Amniotic stem cell (primary cell): ENCODE measurements at regions not wholly inside any gene's neighbourhood (a gene's known extent, or its start where the extent isn't known, plus 50 kb on each side); places are given as distances from the start of the nearest gene placed in this dataset.
"Not testable (repeated sequence)": the region's sequence is repeated elsewhere in the genome, so short reads cannot be mapped to it uniquely, and the experiment has no call there.

Experiments
- DNase-seq: peaks from one replicate; lab custom pipeline; 2025; lab: John Stamatoyannopoulos, UW

GRCh38 chr1:196160066-196160795 lies 448.0 kb downstream of the KCNT2 start:
- peak; percentile 54 for DNase-seq

DNA sequence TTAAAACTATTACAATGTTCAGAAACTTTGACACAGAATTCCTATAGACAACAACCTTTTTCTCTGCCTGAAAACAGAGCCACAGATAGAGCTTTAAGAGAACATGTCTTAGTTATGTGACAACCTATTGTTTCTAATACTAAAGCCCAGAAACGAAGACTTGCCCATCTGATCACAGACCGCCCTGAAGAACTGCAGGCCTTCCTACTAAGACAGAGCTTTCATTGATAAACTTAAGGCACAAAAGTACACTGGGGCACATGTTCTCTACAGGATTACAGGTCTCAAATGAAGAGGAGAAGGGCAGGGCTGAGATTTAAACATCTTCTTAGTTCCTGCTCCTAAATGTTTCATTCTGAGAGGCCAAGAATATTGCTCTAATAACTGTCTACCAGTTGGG lies 452.7 kb downstream of the KCNT2 start:
- no peak for DNase-seq

DNA sequence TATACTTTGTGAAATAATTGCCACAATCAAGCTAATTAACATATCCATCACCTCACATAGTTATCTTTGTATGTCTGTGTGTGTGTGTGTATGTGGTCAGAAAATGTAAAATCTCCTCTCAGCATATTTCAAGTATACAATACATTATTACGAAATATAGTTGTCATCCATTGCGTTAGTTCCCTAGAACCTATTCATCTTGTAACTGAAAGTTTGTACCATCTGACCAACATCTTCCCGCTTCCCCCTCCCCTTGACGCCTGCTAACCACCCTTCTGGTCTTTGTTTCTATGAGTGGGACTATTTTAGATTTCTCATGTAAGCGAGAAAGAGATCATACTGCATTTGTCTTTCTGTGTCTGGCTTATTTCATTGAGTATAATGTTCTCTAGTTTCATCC lies 455.3 kb downstream of the KCNT2 start:
- DNase-seq: no peak

DNA sequence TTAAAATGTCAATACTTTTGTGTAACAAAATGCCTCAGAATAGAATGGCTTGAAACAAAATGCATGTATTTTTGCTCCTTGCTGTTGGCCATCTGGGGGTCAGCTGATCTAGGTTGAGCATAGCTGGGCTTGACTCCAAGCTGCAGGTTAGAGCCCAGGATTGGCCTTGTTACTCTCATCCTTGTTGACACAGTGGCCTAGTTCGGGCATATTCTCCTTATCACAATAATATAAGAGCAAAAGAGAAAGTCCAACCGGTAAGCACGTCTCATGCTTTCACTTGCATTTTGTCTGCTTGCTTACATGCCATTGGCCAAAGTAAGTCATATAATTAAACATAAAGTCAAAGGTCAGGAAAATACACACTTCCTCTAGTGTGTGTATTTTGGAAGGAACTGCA lies 456.2 kb downstream of the KCNT2 start:
- no peak for DNase-seq

- no peak for DNase-seq
Observed at GRCh38 chr1:196148367-196148970, 459.8 kb downstream of the KCNT2 start.

DNA sequence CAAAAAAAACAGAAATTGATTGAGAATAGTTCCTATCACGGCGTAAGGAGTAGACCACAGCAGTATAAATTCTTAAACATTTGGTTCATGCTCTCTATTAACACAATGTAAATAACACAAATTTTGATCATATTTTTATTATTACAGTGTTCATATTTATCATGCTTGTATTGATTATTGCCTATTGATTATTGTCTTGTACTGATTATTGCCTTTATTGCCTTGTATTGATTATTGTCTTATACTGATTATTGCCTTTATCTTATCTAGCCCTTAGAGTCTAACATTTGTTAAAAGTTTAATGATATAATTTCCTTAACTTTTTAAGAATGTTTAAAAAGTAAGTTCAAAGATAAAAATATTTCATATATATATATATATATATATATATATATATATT lies 460.7 kb downstream of the KCNT2 start:
- no peak for DNase-seq

- DNase-seq: not testable (repeated sequence)
Observed at GRCh38 chr1:196145151-196145550, 463.1 kb downstream of the KCNT2 start.

- no peak for DNase-seq
Observed at GRCh38 chr1:196144588-196144987, 463.7 kb downstream of the KCNT2 start.

DNA sequence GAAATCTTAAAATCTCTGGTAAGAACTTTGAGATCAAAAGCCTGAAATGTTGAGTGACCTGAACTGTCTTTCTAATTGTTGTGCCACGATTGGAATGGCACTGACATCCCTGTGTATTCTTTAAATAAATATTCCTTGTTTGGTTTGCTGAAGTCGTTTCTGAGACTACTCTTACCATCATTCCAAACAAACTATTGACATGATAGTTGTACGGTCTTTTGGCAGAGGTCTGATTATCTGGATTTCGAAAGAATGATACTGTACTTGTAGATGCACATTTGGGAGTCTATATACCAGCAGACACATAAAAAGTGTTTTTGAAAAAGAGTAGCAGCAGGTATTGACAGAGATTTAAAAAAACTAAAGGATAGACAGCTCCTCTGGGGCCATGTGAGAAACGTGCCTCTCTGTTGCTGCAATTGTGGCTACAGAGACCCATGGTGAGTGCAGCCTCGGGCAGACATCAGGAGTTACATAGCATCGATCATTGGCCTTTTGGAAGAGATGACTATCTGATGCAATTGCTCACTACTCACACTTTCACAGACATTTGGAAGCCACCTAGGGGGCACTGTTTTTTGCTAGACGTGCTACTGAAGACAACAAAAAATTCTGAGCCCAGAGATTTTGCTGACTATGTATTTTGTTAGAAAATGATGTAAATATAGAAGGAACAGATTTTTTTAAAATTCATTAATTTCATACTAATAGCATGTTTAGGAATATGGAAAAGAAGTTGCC lies 464.5 kb downstream of the KCNT2 start:
- DNase-seq: no peak

DNA sequence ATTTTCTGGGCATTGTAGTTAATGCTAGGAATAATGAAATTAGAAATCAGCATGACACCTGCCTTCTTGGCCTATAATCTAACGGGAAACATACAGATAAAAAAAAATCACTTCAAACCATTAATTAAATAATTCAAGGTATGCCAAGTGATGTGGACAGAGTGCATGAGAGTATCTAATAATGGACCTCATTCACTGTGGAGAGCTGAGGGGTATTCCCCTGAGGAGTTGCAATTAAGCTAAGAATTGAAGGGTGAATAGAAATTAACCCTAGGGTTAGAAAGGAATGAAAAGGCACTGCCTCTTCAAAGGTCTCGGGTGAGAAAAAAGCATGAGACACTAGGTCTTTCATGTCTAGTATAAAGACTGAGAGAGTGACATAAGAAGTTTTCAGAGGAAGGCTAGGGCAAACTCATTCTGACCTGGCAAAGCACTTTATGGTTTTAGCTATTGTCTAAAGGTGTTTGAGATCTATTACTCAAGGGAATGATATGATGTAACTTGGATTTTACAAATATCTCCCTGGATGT lies 466.1 kb downstream of the KCNT2 start:
- no peak for DNase-seq

DNA sequence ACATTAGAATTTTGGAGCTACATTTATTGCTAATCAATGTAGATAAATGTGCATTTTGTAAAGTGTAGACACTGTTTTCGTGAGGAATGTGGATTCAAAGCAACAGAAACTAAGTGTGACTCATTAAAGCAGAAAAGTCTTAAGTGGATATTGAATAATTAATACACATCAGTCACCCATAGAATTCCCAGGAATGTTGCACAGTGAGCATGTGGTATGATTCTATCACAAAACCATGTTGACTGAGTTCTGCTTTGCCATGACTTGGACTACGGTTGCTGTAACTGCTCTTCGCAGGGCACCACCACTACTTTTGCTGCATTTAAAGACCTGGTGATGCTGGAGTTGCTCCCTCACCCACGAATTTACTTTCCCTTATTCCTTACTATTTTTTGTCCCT lies 471.8 kb downstream of the KCNT2 start:
- no peak for DNase-seq

GRCh38 chr1:196131691-196132090 lies 476.5 kb downstream of the KCNT2 start:
- no peak for DNase-seq

DNA sequence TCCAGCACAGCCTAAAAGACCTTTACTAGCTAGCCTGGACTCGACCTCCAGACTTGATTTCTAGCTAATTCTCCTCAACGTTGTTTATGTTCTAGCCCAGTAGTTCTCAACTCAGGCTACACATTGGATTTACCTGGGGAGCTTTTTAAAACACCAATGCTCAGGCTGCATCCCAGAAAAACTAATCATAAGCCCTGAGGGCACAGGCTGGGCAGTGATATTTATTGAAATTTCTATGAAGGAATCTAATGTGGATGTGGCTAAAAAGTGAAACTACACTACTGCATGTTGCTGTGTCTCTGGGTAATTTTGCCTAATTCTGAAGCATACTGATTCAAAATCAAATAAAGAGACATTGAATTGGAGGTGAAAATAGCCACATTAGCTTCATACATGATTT lies 479.4 kb downstream of the KCNT2 start:
- no peak for DNase-seq

DNA sequence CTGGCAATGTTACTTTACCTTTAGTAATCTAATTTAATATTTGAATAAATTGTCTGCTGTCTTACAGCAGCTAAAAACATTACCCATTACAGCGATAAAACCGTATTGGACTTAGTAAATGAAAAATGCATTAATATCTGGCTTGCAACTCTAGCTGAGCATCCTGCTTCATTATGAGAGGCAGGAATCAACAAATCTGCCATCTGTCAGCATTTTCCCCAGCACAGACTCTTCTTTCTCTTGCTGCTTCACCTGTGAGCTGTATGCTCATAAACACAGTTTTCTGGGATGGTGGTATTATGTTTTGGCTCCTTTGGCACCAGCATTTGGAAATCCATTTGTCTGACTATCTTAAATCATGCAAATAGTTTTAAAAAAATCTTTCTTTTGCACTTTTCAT lies 487.1 kb downstream of the KCNT2 start:
- no peak for DNase-seq

DNA sequence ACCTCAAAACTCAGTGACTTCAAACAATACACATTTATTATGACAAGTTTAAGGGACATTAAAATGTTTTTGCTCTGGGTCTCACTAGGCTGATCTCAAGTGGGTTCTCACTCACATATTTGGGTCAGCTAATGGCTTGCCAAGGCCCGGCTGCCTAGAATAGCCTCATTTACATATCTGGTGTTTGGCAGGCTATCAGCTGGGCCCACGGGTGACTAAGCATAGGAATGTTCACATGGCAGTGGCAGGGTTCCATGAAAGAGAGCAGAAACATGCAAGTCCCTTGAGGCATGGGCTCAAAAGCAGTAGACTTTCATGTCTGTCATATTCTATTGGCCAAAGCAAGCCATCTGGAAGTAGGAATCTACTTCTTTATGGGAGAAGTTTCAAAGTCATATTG lies 492.6 kb downstream of the KCNT2 start:
- no peak for DNase-seq

DNA sequence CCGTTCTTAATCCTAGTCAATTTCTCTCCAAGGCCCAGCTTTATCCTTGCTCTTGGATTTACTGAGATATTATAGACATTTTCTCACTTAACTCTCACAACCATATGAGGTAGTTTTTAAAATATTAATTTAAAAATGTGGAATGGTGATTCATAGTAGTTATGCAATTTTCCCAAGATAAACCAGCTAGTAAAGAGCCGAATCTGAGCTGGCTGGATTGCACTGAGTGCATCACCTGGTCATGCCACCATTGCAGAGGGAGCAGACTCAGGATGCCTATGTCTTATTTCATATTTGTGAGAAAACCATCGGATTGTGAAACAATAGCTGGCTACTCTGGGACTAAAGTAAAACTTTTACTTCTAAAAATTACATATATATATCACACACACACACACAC lies 494.0 kb downstream of the KCNT2 start:
- no peak for DNase-seq

DNA sequence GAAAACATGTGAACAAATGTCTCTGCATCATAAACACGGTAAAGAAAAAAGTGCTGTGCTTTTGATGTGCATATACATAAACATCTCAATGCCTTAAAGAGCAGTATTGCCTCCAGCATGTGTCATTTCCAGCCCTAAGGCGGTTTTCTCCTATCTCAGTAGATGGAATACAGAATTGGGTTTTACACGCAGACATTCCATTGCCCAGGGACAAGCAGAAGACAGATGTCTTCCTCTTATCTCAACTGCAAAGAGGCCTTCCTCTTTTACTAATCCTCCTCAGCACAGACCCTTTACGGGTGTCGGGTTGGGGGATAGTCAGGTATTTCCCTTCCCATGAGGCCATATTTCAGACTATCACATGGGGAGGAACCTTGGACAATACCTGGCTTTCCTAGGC lies 499.2 kb downstream of the KCNT2 start:
- DNase-seq: not testable (repeated sequence)

GRCh38 chr1:196105901-196106300 lies 502.3 kb downstream of the KCNT2 start:
- DNase-seq: no peak

GRCh38 chr1:196102826-196103225 lies 505.4 kb downstream of the KCNT2 start:
- no peak for DNase-seq

DNA sequence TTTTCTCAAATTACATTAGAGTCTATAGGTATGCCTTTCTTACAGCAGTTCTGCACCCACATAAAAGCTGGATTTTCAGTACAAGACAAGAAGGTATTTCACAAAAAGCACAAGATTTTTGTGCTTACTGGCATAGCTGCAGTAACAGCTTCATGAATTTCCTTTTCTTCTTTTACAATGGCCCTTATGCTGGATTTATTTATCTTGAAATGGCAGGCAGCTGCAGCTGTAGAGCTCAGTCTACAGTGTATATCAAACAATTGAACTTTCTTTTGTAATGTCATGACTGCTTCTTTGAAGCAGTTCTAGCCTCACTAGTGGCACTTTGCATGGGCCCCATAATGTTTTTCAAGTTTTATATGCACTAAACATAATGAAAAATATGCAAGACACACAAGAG lies 510.2 kb downstream of the KCNT2 start:
- DNase-seq: no peak

- DNase-seq: no peak
Observed at GRCh38 chr1:196094821-196095220, 513.4 kb downstream of the KCNT2 start.

DNA sequence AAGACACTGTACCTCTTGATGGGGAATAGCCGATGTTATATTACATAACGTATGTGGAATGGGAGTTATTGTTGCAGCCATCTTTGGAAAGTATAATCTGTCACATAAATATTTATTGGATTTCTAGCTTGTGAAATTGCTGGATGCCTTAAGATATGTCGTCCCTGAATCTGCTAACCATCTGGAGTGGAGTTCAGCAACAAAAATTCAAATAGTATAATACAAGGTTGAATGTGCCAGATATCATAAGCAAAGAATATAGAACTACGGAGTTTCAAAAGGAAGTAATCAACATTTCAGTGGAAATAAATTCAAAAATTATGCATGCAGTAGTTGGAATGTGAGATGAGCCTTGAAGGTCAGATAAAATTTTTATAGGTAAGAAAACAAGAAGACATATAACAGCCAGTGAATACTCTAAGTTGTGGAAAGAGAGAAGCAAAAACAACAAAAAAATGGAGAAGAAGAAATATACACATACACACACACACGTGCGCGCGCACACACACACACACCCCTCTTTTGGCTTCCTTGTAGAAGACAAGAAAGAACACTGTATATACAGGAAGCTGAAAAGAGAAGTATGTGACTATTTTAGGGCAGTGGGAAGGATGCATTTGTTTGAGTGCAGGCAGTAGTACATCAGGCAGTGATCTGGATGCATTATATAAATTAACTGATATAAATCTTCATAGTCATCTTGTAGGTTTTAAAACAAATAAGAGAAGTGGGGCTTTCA lies 516.7 kb downstream of the KCNT2 start:
- no peak for DNase-seq
